IPS-18a (cell line): ENCODE measurements at regions not wholly inside any gene's neighbourhood (a gene's known extent, or its start where the extent isn't known, plus 50 kb on each side); places are given as distances from the start of the nearest gene placed in this dataset.

Experiments used
- H3K27ac ChIP-seq: one replicate; pipeline ENCODE4 v1.5.1; 2013; ENCODE audit warnings: low read length
- H3K27me3 ChIP-seq: one replicate; pipeline ENCODE4 v1.6.1; 2013; ENCODE audit warnings: mild to moderate bottlenecking, low read length; ENCODE audit not compliant: control insufficient read depth, insufficient read depth
- H3K36me3 ChIP-seq: one replicate; pipeline ENCODE4 v1.6.1; 2013; ENCODE audit warnings: low read depth, low read length; ENCODE audit not compliant: control insufficient read depth
- H3K4me1 ChIP-seq: one replicate; pipeline ENCODE4 v1.6.1; 2013; ENCODE audit warnings: low read depth, low read length; ENCODE audit not compliant: control insufficient read depth
- H3K4me3 ChIP-seq: one replicate; pipeline ENCODE4 v1.5.1; 2013; ENCODE audit warnings: low read length
- H3K9ac ChIP-seq: one replicate; pipeline ENCODE4 v1.6.1; 2013; ENCODE audit warnings: mild to moderate bottlenecking, low read length, moderate library complexity
- H3K9me3 ChIP-seq: one replicate; pipeline ENCODE4 v1.6.1; 2013; ENCODE audit warnings: low read depth, low read length; ENCODE audit not compliant: control insufficient read depth

- no peaks in the 10 kb centered on the region for H3K27me3 ChIP-seq
- H3K4me1 ChIP-seq, result no peaks in the 10 kb centered on the region
- H3K9me3 ChIP-seq, result no peaks in the 10 kb centered on the region
- no peak overlapping the region for H3K9ac ChIP-seq
- no peak overlapping the region for H3K4me3 ChIP-seq
- H3K36me3 ChIP-seq, result no peaks in the 10 kb centered on the region
- H3K27ac ChIP-seq, result no peak overlapping the region
Observed at GRCh38 chr17:33481652-33482051, 188.6 kb upstream of the ASIC2 start.

GRCh38 chr17:33482636-33483035 is 189.5 kb upstream of the ASIC2 start:
- no peaks in the 10 kb centered on the region for H3K4me1 ChIP-seq
- H3K9me3 ChIP-seq, result no peaks in the 10 kb centered on the region
- H3K4me3 ChIP-seq, result no peak overlapping the region
- H3K27me3 ChIP-seq, result no peaks in the 10 kb centered on the region
- no peak overlapping the region for H3K9ac ChIP-seq
- H3K36me3 ChIP-seq, result no peaks in the 10 kb centered on the region
- H3K27ac ChIP-seq, result no peak overlapping the region

GRCh38 chr17:33484559-33484958 is 191.5 kb upstream of the ASIC2 start:
- H3K36me3 ChIP-seq, result no peaks in the 10 kb centered on the region
- H3K9me3 ChIP-seq, result no peaks in the 10 kb centered on the region
- no peak overlapping the region for H3K27ac ChIP-seq
- no peak overlapping the region for H3K9ac ChIP-seq
- no peaks in the 10 kb centered on the region for H3K27me3 ChIP-seq
- H3K4me3 ChIP-seq, result no peak overlapping the region
- no peaks in the 10 kb centered on the region for H3K4me1 ChIP-seq

- Histone ChIP-seq H3K9me3 (no peaks in the 10 kb centered on the region), H3K27ac (no peak overlapping the region), H3K4me3 (no peak overlapping the region), H3K9ac (no peak overlapping the region), H3K27me3 (no peaks in the 10 kb centered on the region), H3K36me3 (no peaks in the 10 kb centered on the region), H3K4me1 (no peaks in the 10 kb centered on the region)
Observed at GRCh38 chr17:33486135-33486885, 193.2 kb upstream of the ASIC2 start.

- H3K36me3 ChIP-seq, result no peaks in the 10 kb centered on the region
- H3K27me3 ChIP-seq, result no peaks in the 10 kb centered on the region
- H3K4me3 ChIP-seq, result no peak overlapping the region
- no peak overlapping the region for H3K27ac ChIP-seq
- no peaks in the 10 kb centered on the region for H3K9me3 ChIP-seq
- no peaks in the 10 kb centered on the region for H3K4me1 ChIP-seq
- no peak overlapping the region for H3K9ac ChIP-seq
Observed at GRCh38 chr17:33487187-33487879, 194.2 kb upstream of the ASIC2 start.

- Histone ChIP-seq H3K36me3 (no peaks in the 10 kb centered on the region), H3K9ac (no peak overlapping the region), H3K27me3 (no peaks in the 10 kb centered on the region), H3K9me3 (no peaks in the 10 kb centered on the region), H3K4me3 (no peak overlapping the region), H3K27ac (no peak overlapping the region), H3K4me1 (no peaks in the 10 kb centered on the region)
Observed at GRCh38 chr17:33491871-33492481, 198.9 kb upstream of the ASIC2 start.

GRCh38 chr17:33492731-33493265 is 199.7 kb upstream of the ASIC2 start:
- H3K27ac ChIP-seq, result no peak overlapping the region
- no peaks in the 10 kb centered on the region for H3K36me3 ChIP-seq
- no peak overlapping the region for H3K4me3 ChIP-seq
- H3K9ac ChIP-seq, result no peak overlapping the region
- H3K9me3 ChIP-seq, result no peaks in the 10 kb centered on the region
- no peaks in the 10 kb centered on the region for H3K27me3 ChIP-seq
- no peaks in the 10 kb centered on the region for H3K4me1 ChIP-seq

- H3K4me3 ChIP-seq, result no peak overlapping the region
- H3K4me1 ChIP-seq, result no peaks in the 10 kb centered on the region
- H3K36me3 ChIP-seq, result no peaks in the 10 kb centered on the region
- no peak overlapping the region for H3K9ac ChIP-seq
- no peaks in the 10 kb centered on the region for H3K27me3 ChIP-seq
- H3K27ac ChIP-seq, result no peak overlapping the region
- H3K9me3 ChIP-seq, result no peaks in the 10 kb centered on the region
Observed at GRCh38 chr17:33493566-33493965, 200.5 kb upstream of the ASIC2 start.

- no peaks in the 10 kb centered on the region for H3K36me3 ChIP-seq
- H3K4me3 ChIP-seq, result no peak overlapping the region
- no peaks in the 10 kb centered on the region for H3K9me3 ChIP-seq
- no peak overlapping the region for H3K27ac ChIP-seq
- H3K27me3 ChIP-seq, result no peaks in the 10 kb centered on the region
- H3K4me1 ChIP-seq, result no peaks in the 10 kb centered on the region
- no peak overlapping the region for H3K9ac ChIP-seq
Observed at GRCh38 chr17:33494151-33494550, 201.1 kb upstream of the ASIC2 start.

- H3K27me3 ChIP-seq, result no peaks in the 10 kb centered on the region
- H3K9me3 ChIP-seq, result no peaks in the 10 kb centered on the region
- H3K4me3 ChIP-seq, result no peak overlapping the region
- no peak overlapping the region for H3K27ac ChIP-seq
- no peaks in the 10 kb centered on the region for H3K36me3 ChIP-seq
- H3K4me1 ChIP-seq, result no peaks in the 10 kb centered on the region
- H3K9ac ChIP-seq, result no peak overlapping the region
Observed at GRCh38 chr17:33497623-33498022, 204.5 kb upstream of the ASIC2 start.

GRCh38 chr17:33498069-33498468 is 205.0 kb upstream of the ASIC2 start:
- Histone ChIP-seq H3K9me3 (no peaks in the 10 kb centered on the region), H3K4me1 (no peaks in the 10 kb centered on the region), H3K36me3 (no peaks in the 10 kb centered on the region), H3K27ac (no peak overlapping the region), H3K4me3 (no peak overlapping the region), H3K27me3 (no peaks in the 10 kb centered on the region), H3K9ac (no peak overlapping the region)
